ENCODE measurements at regions not wholly inside any gene's neighbourhood (a gene's known extent, or its start where the extent isn't known, plus 50 kb on each side); places are given as distances from the start of the nearest gene placed in this dataset.

- TF ChIP-seq SIN3A (IDR thresholded peaks at IDR 0.05; ENCODE audit: borderline replicate concordance, insufficient read depth, low read depth, low read length): no peak
- no peak for TF ChIP-seq CTCF (IDR thresholded peaks at IDR 0.05)
Measured at GRCh38 chrX:37076983-37077382, 68.8 kb downstream of the FAM47C start.

All from Panc1 (cell line).